Activated naive CD4-positive, alpha-beta T cell treated with anti-CD3 and anti-CD28 coated beads, Interleukin-2, amount 50 U/mL, for 72 hours (primary cell): ENCODE measurements at regions not wholly inside any gene's neighbourhood (a gene's known extent, or its start where the extent isn't known, plus 50 kb on each side); places are given as distances from the start of the nearest gene placed in this dataset.
"Not testable (repeated sequence)": the region's sequence is repeated elsewhere in the genome, so short reads cannot be mapped to it uniquely, and the experiment has no call there.

Experiments
- ATAC-seq, 2 donors: fragments of 150-1000 bp; cut with Tn5 transposase; 2 replicates each; pipeline ENCODE4 v1.10.0; 2021; ENCODE audit warnings: mild to moderate bottlenecking in 2 of 2, moderate library complexity in 2 of 2
- DNase-seq, 2 donors: peaks; one replicate each; pipeline ENCODE4 v3.0.0; 2021 to 2022; ENCODE audit warnings: low spot score in 2 of 2
- H3K27ac Mint-ChIP-seq, 2 donors: one replicate each; pipeline ENCODE4 v1.8.0; 2022; ENCODE audit warnings: mild to moderate bottlenecking in 2 of 2, mixed read lengths in 2 of 2
- H3K36me3 Mint-ChIP-seq, 2 donors: one replicate each; pipeline ENCODE4 v1.8.0; 2022; ENCODE audit warnings: mixed read lengths in 2 of 2
- H3K9me3 Mint-ChIP-seq, 2 donors: one replicate each; pipeline ENCODE4 v1.8.0; 2022; ENCODE audit warnings: mixed read lengths in 2 of 2

GRCh38 chr13:109941951-109942350, 155.6 kb upstream of the IRS2 start:
- ATAC-seq (no peak), DNase-seq (no peak)
- Mint-ChIP-seq H3K36me3 (no peaks in the 10 kb centered on the region), H3K9me3 (peaks cover 0 to 4% of the 10 kb centered on the region in 2 donors), H3K27ac (no peak overlapping the region)

DNA sequence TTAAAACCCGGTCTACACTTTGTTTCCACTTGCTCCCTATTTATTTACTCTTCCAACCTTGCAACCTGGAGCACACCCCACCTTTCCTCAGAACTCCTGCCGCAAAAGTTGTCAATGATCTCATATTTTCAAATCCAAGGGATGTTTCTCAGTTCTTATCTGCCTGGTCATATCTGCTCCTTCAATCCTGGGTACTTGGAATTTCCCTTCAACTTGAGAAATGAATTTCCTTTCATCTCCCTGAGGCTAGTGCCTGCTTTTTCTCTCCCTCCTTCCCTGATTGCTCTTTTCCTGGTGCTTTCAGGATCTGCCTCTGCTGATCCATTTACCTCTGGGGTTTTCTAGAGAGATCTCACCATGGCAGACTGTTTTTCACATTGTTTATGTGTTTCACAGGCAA, 154.8 kb upstream of the IRS2 start:
- DNase-seq (no peak), ATAC-seq (no peak)
- peaks cover 0 to 1% of the 10 kb centered on the region in 2 donors for H3K9me3 Mint-ChIP-seq
- H3K36me3 Mint-ChIP-seq = no peaks in the 10 kb centered on the region
- H3K27ac Mint-ChIP-seq = no peak overlapping the region

- ATAC-seq (no peak), DNase-seq (no peak)
- Mint-ChIP-seq H3K27ac (no peak overlapping the region), H3K36me3 (no peaks in the 10 kb centered on the region), H3K9me3 (no peaks in the 10 kb centered on the region)
Measured at GRCh38 chr13:109940637-109941036, 154.3 kb upstream of the IRS2 start.

DNA sequence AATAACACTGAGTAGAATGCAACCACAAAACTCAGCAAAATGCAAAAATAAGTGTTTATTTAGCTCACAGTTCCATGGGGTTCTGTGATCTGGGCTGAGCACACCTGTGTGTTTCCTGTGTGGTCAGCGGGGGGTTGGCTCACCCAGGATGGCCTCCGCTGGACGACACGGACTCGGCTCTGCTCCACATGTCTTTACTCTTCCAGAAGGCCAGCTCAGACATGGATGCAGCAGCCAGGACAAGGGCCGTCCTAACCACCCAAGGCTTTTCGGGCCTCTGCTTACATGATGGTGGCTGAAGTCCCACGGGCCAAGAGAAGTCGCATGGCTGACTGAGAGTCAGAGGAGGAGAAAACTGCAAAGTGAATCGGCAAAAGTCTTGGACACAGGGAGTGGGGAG, 153.5 kb upstream of the IRS2 start:
- no peak overlapping the region for H3K27ac Mint-ChIP-seq
- ATAC-seq = no peak
- peaks cover 0 to 7% of the 10 kb centered on the region in 2 donors for H3K9me3 Mint-ChIP-seq
- no peaks in the 10 kb centered on the region for H3K36me3 Mint-ChIP-seq
- no peak for DNase-seq

- no peak for ATAC-seq
- H3K9me3 Mint-ChIP-seq = peaks cover 0 to 12% of the 10 kb centered on the region in 2 donors
- H3K36me3 Mint-ChIP-seq = no peaks in the 10 kb centered on the region
- H3K27ac Mint-ChIP-seq = no peak overlapping the region
- DNase-seq = no peak
Measured at GRCh38 chr13:109939180-109939579, 152.8 kb upstream of the IRS2 start.

DNA sequence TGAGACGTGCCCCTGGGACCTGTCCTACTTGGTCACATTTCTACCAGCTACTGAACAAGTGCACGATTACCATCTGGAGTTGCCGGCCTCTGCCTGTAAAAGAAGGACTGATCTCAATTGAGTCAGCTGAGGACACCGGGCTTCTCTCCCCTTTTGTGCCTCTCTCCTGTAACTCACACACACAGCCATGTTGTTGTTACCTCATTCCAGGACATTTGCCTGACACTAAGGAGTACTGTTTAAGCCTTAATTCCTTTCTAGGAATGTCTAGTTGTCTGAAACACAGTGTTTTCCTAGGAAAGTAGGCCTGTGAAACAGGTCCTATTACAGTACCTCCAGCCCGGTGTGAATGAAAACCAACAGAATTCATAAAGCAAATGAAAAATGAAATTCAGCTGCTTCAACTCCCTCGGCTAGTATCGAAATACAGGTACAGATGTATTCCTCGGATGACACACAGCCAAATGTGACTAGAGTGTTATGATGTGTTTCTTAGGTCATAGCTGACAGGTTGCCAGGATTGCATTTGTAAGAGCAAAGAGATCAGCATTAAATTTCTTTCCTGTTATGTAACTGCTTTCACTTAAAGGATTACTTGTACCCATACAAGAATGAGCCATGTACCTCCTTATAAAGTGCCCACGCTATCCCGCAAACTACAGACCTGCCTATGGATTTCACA, 152.0 kb upstream of the IRS2 start:
- DNase-seq (no peak), ATAC-seq (no peak)
- Mint-ChIP-seq H3K27ac (no peak overlapping the region), H3K9me3 (peaks cover 0 to 12% of the 10 kb centered on the region in 2 donors), H3K36me3 (no peaks in the 10 kb centered on the region)

DNA sequence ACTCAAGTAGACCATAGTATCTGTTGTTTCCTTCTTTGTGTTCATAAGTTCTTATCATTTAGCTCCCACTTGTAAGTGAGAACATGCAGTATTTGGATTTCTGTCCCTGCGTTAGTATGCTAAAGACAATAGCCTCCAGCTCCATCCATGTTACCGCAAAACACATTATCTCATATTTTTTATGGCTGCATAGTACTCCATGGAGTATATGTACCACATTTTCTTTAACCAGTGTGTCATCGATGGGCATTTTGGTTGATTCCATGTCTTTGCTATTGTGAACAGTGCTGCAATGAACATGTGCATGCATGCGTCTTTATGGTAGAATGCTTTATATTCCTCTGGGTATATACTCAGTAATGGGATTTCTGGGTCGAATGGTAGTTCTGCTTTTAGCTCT, 148.1 kb upstream of the IRS2 start:
- H3K9me3 Mint-ChIP-seq = peaks cover 0 to 12% of the 10 kb centered on the region in 2 donors
- H3K27ac Mint-ChIP-seq, ATAC-seq, H3K36me3 Mint-ChIP-seq, DNase-seq: not testable (repeated sequence)

DNA sequence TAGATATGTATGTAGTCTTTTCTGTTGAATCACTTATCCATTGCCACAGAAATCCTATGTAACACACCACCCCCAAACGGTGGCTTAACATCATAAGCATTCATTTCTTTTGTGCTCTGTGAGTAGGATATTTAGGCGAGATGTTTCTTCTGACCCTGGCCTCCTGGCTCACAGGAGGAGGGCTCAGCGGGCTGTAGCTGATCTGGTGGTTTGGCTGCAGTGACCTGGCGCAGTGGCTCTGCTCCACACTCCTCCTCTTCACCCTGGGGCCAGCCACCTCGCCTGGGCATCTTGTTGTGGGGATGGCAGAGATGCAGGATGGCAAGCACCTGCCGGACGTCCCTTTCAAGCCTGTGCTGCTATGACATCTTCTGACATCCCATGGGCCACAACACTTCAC, 147.1 kb upstream of the IRS2 start:
- ATAC-seq (no peak), DNase-seq (no peak)
- Mint-ChIP-seq H3K36me3 (no peaks in the 10 kb centered on the region), H3K27ac (no peak overlapping the region), H3K9me3 (peaks cover 0 to 12% of the 10 kb centered on the region in 2 donors)

- Mint-ChIP-seq H3K9me3 (no peaks in the 10 kb centered on the region), H3K27ac (no peak overlapping the region), H3K36me3 (no peaks in the 10 kb centered on the region)
- DNase-seq = no peak
- no peak for ATAC-seq
Measured at GRCh38 chr13:109924376-109924775, 138.0 kb upstream of the IRS2 start.

GRCh38 chr13:109922518-109922917, 136.1 kb upstream of the IRS2 start:
- no peak overlapping the region for H3K27ac Mint-ChIP-seq
- no peak for ATAC-seq
- no peak for DNase-seq
- no peaks in the 10 kb centered on the region for H3K36me3 Mint-ChIP-seq
- H3K9me3 Mint-ChIP-seq = no peaks in the 10 kb centered on the region

- ATAC-seq (no peak), DNase-seq (no peak)
- no peak overlapping the region for H3K27ac Mint-ChIP-seq
- H3K36me3 Mint-ChIP-seq = no peaks in the 10 kb centered on the region
- H3K9me3 Mint-ChIP-seq = no peaks in the 10 kb centered on the region
Measured at GRCh38 chr13:109919715-109920375, 133.5 kb upstream of the IRS2 start.

DNA sequence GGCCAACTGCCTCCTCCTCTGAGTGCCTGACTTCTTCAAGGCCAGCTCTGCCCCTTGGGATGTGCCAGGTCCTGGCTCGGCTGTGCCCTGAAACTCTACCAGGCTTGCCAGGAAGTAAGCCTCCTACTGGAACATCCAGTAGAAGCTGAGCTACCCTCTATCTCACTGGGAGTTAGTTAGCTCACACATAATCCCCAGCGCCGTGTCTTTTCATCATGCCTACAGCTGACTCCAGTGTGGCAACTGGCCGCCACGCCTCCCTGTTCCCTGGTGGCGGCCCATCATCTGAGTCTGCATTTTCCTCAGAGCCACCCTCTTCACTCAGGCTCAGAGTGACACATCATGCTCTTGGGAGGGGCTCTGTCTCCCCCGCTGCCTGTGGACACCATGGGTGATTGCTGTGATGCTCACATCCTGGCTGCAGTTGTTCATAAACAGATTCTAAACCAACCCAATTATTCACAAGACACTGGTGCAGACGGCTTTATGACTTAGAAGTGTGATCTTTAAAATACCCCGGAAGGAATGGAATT, 131.9 kb upstream of the IRS2 start:
- H3K36me3 Mint-ChIP-seq = no peaks in the 10 kb centered on the region
- H3K9me3 Mint-ChIP-seq = peaks cover 0 to 4% of the 10 kb centered on the region in 2 donors
- DNase-seq (no peak), ATAC-seq (no peak)
- no peak overlapping the region for H3K27ac Mint-ChIP-seq

GRCh38 chr13:109917422-109917821, 131.0 kb upstream of the IRS2 start:
- Mint-ChIP-seq H3K36me3 (no peaks in the 10 kb centered on the region), H3K27ac (no peak overlapping the region), H3K9me3 (peaks cover 0 to 4% of the 10 kb centered on the region in 2 donors)
- no peak for ATAC-seq
- DNase-seq = no peak

DNA sequence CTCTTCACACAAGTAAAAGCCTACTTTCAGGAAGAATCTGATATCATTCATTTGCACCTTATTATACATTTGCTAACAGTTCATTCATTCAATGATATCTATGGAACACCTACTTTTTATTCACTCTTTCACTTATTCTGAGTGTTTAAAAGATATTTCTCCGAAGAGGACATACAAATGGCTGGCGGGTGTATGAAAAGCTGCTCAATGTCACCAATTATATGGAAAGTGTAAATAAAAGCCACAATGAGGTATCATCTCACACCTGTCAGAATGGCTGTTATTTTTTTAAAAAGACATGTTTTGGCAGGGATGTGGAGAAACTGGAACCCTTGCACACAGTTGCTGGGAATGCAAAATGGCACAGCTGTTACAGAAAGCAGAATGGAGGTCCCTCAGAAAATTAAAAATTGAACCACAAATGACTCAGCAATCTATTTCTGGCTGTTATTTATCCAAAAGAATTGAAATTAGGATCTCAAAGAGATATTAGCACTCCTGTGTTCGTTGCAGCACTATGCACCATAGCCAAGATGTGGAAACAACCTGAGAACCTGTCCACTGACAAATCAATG, 127.6 kb upstream of the IRS2 start:
- ATAC-seq (no peak), DNase-seq (no peak)
- Mint-ChIP-seq H3K9me3 (peaks cover 0 to 4% of the 10 kb centered on the region in 2 donors), H3K27ac (no peak overlapping the region), H3K36me3 (no peaks in the 10 kb centered on the region)

DNA sequence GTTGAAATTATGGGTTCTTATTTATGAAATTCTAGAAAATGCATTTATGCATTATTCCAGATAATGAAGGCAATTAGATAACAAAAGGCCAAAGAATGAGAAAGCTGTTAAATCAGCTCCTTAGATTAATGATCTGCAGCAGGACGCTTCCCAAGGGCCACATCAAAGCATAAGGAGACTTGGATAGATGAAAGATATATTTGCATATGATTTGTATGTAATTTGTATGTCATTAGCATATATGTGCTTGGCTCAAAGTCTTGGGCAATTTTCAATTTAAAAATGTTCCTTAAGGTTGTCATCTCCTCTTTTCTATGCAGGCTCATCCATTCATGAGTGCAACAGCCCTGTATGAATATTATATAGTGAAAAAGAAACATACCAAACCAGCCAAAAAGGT, 126.8 kb upstream of the IRS2 start:
- ATAC-seq = no peak
- no peaks in the 10 kb centered on the region for H3K36me3 Mint-ChIP-seq
- peaks cover 0 to 4% of the 10 kb centered on the region in 2 donors for H3K9me3 Mint-ChIP-seq
- no peak overlapping the region for H3K27ac Mint-ChIP-seq
- DNase-seq = no peak

DNA sequence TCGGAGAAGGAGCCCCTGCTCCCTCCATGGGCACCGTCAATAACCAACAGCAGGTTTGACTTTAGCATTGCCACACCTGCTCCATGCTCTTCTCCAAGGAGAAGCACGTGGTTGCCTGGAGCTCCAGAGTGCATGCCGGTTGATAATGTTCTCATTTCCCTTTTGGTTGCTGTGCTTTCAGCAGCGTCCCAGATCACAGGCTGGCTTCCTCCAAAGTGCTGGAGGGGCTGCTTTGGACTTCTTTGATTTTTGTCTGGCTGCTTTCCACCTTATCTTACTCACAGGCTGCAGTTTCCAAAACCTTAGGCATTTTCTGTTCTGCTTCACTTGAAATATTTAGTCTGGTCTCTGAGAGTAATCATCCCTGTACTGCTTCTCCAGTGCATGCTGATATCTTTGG, 123.8 kb upstream of the IRS2 start:
- ATAC-seq (no peak), DNase-seq (no peak)
- H3K9me3 Mint-ChIP-seq = peaks cover 0 to 4% of the 10 kb centered on the region in 2 donors
- no peaks in the 10 kb centered on the region for H3K36me3 Mint-ChIP-seq
- no peak overlapping the region for H3K27ac Mint-ChIP-seq

DNA sequence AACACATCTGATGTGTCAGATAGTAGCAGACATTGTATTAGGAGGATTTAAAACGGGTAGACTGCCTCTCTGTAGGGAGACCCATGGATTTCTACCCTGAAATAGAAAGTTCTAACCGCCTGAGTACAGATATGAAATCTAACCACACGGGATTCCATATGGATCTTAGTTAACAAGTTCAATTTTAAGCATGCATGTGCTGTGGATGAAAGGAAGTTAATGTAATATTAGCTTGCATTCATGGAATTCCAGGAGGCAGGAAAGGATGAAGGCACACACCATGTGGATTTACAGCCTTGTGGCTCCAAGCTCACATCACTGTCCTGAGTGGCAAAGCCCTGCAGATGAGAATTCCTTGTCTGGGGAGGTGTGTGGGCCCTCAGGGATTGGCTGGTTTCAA, 120.6 kb upstream of the IRS2 start:
- Mint-ChIP-seq H3K9me3 (no peaks in the 10 kb centered on the region), H3K27ac (no peak overlapping the region), H3K36me3 (no peaks in the 10 kb centered on the region)
- DNase-seq = no peak
- ATAC-seq = no peak

DNA sequence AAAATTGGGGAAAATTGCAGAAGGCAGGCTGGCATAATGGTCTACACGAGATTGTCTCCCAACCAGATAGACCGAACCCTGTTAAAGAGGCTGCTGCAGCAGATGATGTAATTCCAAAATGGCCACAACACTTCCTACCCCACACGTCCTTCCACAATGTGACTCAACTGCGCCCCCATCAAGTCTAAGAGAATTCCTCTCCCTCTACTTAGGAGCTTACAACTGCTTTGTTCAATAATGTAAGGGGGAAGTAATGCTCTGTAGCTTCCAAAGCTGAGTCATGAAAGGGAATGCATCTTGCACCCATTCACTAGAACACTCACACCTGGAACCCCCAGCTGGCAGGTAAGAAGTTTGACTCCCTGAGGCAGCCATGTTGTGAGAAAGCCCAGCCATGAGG, 117.8 kb upstream of the IRS2 start:
- Mint-ChIP-seq H3K9me3 (no peaks in the 10 kb centered on the region), H3K27ac (no peak overlapping the region), H3K36me3 (no peaks in the 10 kb centered on the region)
- ATAC-seq = no peak
- no peak for DNase-seq
